ENCODE measurements at regions not wholly inside any gene's neighbourhood (a gene's known extent, or its start where the extent isn't known, plus 50 kb on each side); places are given as distances from the start of the nearest gene placed in this dataset.

- Histone ChIP-seq H3K56ac (ENCODE audit: insufficient read length, low read depth, low read length) (no peak overlapping the region), H3K79me2 (ENCODE audit: insufficient read depth, low read length) (no peaks in the 10 kb centered on the region), H2BK20ac (ENCODE audit: low read depth, low read length, poor library complexity, severe bottlenecking) (no peak overlapping the region), H3K79me1 (ENCODE audit: insufficient read depth, low read depth, low read length, poor library complexity, severe bottlenecking) (no peaks in the 10 kb centered on the region), H4K20me1 (ENCODE audit: control insufficient read depth, insufficient read depth, insufficient read length) (no peaks in the 10 kb centered on the region), H3K9me3 (ENCODE audit: control insufficient read depth, low read depth, low read length) (no peaks in the 10 kb centered on the region), H2BK12ac (ENCODE audit: insufficient read length, low read depth, low read length) (no peak overlapping the region), H2BK5ac (ENCODE audit: insufficient read length, low read length) (no peak overlapping the region), H4K91ac (ENCODE audit: insufficient read length, low read depth, low read length) (no peak overlapping the region), H3T11ph (ENCODE audit: low read length) (no peak overlapping the region), H2AK5ac (ENCODE audit: insufficient read length, low read length) (no peak overlapping the region), H3K4me1 (ENCODE audit: insufficient read depth, low read length) (no peaks in the 10 kb centered on the region), H3K14ac (ENCODE audit: insufficient read depth, low read length) (no peak overlapping the region), H3K27ac (ENCODE audit: insufficient read length, low read depth, low read length) (no peak overlapping the region), H2AFZ (ENCODE audit: low read length) (no peak overlapping the region), H2BK120ac (ENCODE audit: low read depth, low read length, poor library complexity, severe bottlenecking) (no peak overlapping the region), H2BK15ac (ENCODE audit: low read depth, low read length) (no peak overlapping the region), H3K23me2 (ENCODE audit: insufficient read length, low read depth, low read length, poor library complexity, severe bottlenecking) (no peaks in the 10 kb centered on the region), H3K9ac (ENCODE audit: extremely low read depth, insufficient read length, low read length) (no peak overlapping the region), H4K8ac (replicated peaks; ENCODE audit: insufficient read length, low read depth, low read length) (no peak overlapping the region), H4K5ac (ENCODE audit: insufficient read length, low read depth, low read length) (no peak overlapping the region), H3K18ac (ENCODE audit: insufficient read length, low read depth, low read length) (no peak overlapping the region), H3K4ac (ENCODE audit: low read depth, low read length) (no peak overlapping the region), H3K23ac (ENCODE audit: insufficient read length, low read depth, low read length) (no peak overlapping the region), H3K4me2 (ENCODE audit: insufficient read depth, insufficient read length, low read length) (no peak overlapping the region), H3K27me3 (ENCODE audit: insufficient read depth, low read length) (no peaks in the 10 kb centered on the region)
- Mint-ChIP-seq H3K4me1 (peaks cover 0 to 4% of the 10 kb centered on the region in 2 experiments; a peak in 3 of 4 replicates), H3K27me3 (ENCODE audit: low read depth) (no peaks in the 10 kb centered on the region), H3K9me3 (peaks cover 0 to 3% of the 10 kb centered on the region in 2 experiments; a peak in 4 of 5 replicates), H3K4me3 (no peak overlapping the region), H3K36me3 (ENCODE audit: insufficient read depth in 1 of 3, low read depth in 3 of 3) (peaks cover 0 to 5% (median 2%) of the 10 kb centered on the region in 3 experiments; a peak in 2 of 7 replicates), H3K27ac (no peak overlapping the region)
- WGBS (ENCODE audit: extremely low coverage, insufficient read length, low lambda C conversion rate), result no CpG with 5 or more reads among the region's 2 CpGs
- no peak for DNase-seq
- TF ChIP-seq, protein P1, sequence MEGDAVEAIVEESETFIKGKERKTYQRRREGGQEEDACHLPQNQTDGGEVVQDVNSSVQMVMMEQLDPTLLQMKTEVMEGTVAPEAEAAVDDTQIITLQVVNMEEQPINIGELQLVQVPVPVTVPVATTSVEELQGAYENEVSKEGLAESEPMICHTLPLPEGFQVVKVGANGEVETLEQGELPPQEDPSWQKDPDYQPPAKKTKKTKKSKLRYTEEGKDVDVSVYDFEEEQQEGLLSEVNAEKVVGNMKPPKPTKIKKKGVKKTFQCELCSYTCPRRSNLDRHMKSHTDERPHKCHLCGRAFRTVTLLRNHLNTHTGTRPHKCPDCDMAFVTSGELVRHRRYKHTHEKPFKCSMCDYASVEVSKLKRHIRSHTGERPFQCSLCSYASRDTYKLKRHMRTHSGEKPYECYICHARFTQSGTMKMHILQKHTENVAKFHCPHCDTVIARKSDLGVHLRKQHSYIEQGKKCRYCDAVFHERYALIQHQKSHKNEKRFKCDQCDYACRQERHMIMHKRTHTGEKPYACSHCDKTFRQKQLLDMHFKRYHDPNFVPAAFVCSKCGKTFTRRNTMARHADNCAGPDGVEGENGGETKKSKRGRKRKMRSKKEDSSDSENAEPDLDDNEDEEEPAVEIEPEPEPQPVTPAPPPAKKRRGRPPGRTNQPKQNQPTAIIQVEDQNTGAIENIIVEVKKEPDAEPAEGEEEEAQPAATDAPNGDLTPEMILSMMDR (conservative IDR thresholded peaks at IDR 0.05), result no peak
Observed at GRCh38 chr5:40220260-40220659, 459.5 kb upstream of the PTGER4 start.

Data from H9 (cell line).